ENCODE measurements at regions not wholly inside any gene's neighbourhood (a gene's known extent, or its start where the extent isn't known, plus 50 kb on each side); places are given as distances from the start of the nearest gene placed in this dataset.

- H3K4me1 ChIP-seq (ENCODE audit: insufficient read depth, low read length): no peaks in the 10 kb centered on the region
- no peaks in the 10 kb centered on the region for H3K9me3 ChIP-seq (ENCODE audit: insufficient read depth, low read length, severe bottlenecking)
- H3K27ac ChIP-seq (ENCODE audit: low read length): no peak overlapping the region
- peak; percentile 31; the same call in 1 of the 3 replicates for ATAC-seq (ENCODE audit: insufficient read depth, low read depth)
- no peak overlapping the region for H3K9ac ChIP-seq (ENCODE audit: low read depth, low read length)
- H2AFZ ChIP-seq (ENCODE audit: low read depth, low read length): no peak overlapping the region
- H3K4me2 ChIP-seq (ENCODE audit: insufficient read depth, low read length): no peak overlapping the region
- H3K4me3 ChIP-seq (ENCODE audit: low read depth in 1 of 2, low read length in 2 of 2): no peak overlapping the region
- no peaks in the 10 kb centered on the region for H4K20me1 ChIP-seq (ENCODE audit: insufficient read depth, low read length)
- no peak for DNase-seq
- H3K36me3 ChIP-seq (ENCODE audit: insufficient read depth, low read length): no peaks in the 10 kb centered on the region
- H3K79me2 ChIP-seq (ENCODE audit: insufficient read depth, low read length): no peaks in the 10 kb centered on the region
- TF ChIP-seq EZH2 (IDR thresholded peaks at IDR 0.05; ENCODE audit: borderline replicate concordance, low read depth, low read length, severe bottlenecking): no peak
- TF ChIP-seq, protein P1, sequence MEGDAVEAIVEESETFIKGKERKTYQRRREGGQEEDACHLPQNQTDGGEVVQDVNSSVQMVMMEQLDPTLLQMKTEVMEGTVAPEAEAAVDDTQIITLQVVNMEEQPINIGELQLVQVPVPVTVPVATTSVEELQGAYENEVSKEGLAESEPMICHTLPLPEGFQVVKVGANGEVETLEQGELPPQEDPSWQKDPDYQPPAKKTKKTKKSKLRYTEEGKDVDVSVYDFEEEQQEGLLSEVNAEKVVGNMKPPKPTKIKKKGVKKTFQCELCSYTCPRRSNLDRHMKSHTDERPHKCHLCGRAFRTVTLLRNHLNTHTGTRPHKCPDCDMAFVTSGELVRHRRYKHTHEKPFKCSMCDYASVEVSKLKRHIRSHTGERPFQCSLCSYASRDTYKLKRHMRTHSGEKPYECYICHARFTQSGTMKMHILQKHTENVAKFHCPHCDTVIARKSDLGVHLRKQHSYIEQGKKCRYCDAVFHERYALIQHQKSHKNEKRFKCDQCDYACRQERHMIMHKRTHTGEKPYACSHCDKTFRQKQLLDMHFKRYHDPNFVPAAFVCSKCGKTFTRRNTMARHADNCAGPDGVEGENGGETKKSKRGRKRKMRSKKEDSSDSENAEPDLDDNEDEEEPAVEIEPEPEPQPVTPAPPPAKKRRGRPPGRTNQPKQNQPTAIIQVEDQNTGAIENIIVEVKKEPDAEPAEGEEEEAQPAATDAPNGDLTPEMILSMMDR (IDR thresholded peaks at IDR 0.05; ENCODE audit: borderline replicate concordance, extremely low read depth, low read length, poor library complexity, severe bottlenecking): no peak
- no peaks in the 10 kb centered on the region for H3K27me3 ChIP-seq (ENCODE audit: insufficient read depth, low read length, poor library complexity)
Observed at GRCh38 chr21:15221799-15222386, 157.1 kb upstream of the NRIP1 start.

GRCh38 chr21:15222707-15223106 is 157.9 kb upstream of the NRIP1 start:
- no peak for ATAC-seq (ENCODE audit: insufficient read depth, low read depth)
- Histone ChIP-seq H3K36me3 (ENCODE audit: insufficient read depth, low read length) (no peaks in the 10 kb centered on the region), H2AFZ (ENCODE audit: low read depth, low read length) (no peak overlapping the region), H3K79me2 (ENCODE audit: insufficient read depth, low read length) (no peaks in the 10 kb centered on the region), H3K27me3 (ENCODE audit: insufficient read depth, low read length, poor library complexity) (no peaks in the 10 kb centered on the region), H3K9me3 (ENCODE audit: insufficient read depth, low read length, severe bottlenecking) (no peaks in the 10 kb centered on the region), H3K4me2 (ENCODE audit: insufficient read depth, low read length) (no peak overlapping the region), H3K27ac (ENCODE audit: low read length) (no peak overlapping the region), H4K20me1 (ENCODE audit: insufficient read depth, low read length) (no peaks in the 10 kb centered on the region), H3K9ac (ENCODE audit: low read depth, low read length) (no peak overlapping the region), H3K4me1 (ENCODE audit: insufficient read depth, low read length) (no peaks in the 10 kb centered on the region), H3K4me3 (ENCODE audit: low read depth in 1 of 2, low read length in 2 of 2) (no peak overlapping the region)
- no peak for TF ChIP-seq EZH2 (IDR thresholded peaks at IDR 0.05; ENCODE audit: borderline replicate concordance, low read depth, low read length, severe bottlenecking)
- TF ChIP-seq, protein P1 (IDR thresholded peaks at IDR 0.05; ENCODE audit: borderline replicate concordance, extremely low read depth, low read length, poor library complexity, severe bottlenecking): no peak
- no peak for DNase-seq

DNA sequence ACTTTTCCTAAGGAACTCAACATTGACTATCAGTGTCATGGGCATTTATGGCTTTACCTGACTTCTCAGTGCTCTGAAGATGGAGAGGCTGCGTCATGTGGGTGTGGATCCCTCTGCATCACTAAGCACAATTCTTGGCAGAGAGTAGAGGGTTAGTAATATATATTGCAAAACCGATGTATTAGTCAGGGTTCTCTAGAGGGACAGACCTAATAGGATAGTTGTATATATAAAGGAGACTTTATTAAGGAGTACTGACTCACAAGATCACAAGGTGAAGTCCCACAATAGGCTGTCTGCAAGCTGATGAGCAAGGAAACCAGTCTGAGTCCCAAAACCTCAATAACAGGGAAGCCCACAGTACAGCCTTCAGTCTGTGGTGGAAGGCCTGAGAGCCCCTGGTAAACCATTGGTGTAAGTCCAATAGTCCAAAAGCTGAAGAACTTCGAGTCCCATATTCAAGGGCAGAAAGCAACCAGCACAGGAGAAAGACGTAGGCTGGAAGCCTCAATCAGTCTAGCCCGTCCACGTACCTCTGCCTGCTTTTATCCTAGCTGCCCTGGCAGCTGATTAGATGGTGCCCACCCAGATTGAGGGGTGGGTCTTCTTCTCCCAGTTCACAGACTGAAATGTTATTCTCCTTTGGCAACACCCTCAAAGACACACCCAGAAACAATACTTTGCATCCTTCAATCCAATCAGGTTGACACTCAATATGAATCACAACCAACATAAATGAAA is 159.7 kb upstream of the NRIP1 start:
- Histone ChIP-seq H4K20me1 (ENCODE audit: insufficient read depth, low read length) (no peaks in the 10 kb centered on the region), H3K27me3 (ENCODE audit: insufficient read depth, low read length, poor library complexity) (no peaks in the 10 kb centered on the region), H3K9ac (ENCODE audit: low read depth, low read length) (no peak overlapping the region), H3K36me3 (ENCODE audit: insufficient read depth, low read length) (no peaks in the 10 kb centered on the region), H3K4me3 (ENCODE audit: low read depth in 1 of 2, low read length in 2 of 2) (no peak overlapping the region), H2AFZ (ENCODE audit: low read depth, low read length) (no peak overlapping the region), H3K27ac (ENCODE audit: low read length) (no peak overlapping the region), H3K79me2 (ENCODE audit: insufficient read depth, low read length) (no peaks in the 10 kb centered on the region), H3K4me1 (ENCODE audit: insufficient read depth, low read length) (no peaks in the 10 kb centered on the region), H3K4me2 (ENCODE audit: insufficient read depth, low read length) (no peak overlapping the region), H3K9me3 (ENCODE audit: insufficient read depth, low read length, severe bottlenecking) (no peaks in the 10 kb centered on the region)
- ATAC-seq (ENCODE audit: insufficient read depth, low read depth): no peak
- DNase-seq: no peak
- TF ChIP-seq EZH2 (IDR thresholded peaks at IDR 0.05; ENCODE audit: borderline replicate concordance, low read depth, low read length, severe bottlenecking): no peak
- TF ChIP-seq, protein P1 (IDR thresholded peaks at IDR 0.05; ENCODE audit: borderline replicate concordance, extremely low read depth, low read length, poor library complexity, severe bottlenecking): no peak

Data from DND-41 (cell line).